NCI-H526 treated with DMSO at 0.1 percent for 48 hours (cell line): ENCODE measurements at regions not wholly inside any gene's neighbourhood (a gene's known extent, or its start where the extent isn't known, plus 50 kb on each side); places are given as distances from the start of the nearest gene placed in this dataset.

Experiments used
- DNase-seq: peaks from one replicate; lab custom pipeline; 2025; lab: John Stamatoyannopoulos, UW

DNA sequence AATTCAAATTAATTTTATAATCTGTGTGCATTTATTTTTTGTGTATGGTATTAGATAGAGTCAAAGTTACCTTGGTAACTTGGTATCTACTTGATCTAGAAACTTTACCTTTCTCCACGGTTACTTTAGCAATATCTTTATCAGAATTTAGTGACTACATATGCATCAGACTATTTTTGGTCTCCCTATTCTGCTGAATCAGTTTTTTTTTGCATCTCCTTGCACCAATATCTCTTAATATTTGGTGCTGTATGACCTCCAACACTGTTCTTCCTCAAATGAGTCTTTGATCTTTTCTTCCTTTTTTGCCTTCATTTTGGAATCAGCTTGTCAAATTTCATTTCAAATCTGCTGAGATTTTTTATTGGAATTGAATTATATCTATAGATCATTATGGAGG is 828.2 kb upstream of the FOXG1 start:
- DNase-seq = no peak

DNA sequence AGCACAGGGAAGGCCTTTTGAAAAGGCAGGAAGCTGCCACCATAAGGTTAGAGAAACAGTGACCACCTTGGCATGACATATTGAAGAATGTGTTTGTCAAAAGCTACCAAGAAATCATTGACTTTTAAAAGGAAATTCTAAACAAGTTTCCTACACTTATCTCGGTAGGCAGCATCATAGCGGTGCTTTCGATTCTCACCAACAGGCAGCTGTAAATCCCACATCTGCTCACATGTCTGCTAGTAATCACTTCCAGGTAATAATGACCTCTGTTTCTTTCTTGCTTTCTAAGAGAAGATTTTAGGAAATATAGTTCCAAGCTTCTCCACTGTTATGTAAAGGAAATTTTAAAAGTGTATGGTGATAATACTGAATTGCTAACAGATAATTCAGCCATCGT is 821.1 kb upstream of the FOXG1 start:
- no peak for DNase-seq

DNA sequence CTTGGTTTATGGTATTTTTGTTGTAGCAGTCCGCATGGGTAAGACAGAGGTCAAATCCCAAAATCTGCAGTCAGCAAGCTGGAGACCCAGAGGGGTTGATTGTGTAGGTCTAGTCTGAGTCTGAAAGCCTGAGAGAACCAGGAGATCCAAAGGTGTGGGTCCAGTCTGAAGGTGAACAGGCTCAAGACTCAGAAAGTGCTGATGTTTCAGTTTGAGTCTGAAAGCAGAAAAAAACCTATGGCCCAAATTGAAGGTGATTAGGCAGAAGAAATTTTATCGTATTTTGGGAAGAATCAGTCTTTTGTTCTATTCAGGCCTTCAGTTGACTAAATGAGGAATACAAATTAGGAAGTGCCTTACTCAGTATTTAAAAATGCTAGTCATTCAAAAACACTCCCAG is 807.8 kb upstream of the FOXG1 start:
- DNase-seq = no peak

DNA sequence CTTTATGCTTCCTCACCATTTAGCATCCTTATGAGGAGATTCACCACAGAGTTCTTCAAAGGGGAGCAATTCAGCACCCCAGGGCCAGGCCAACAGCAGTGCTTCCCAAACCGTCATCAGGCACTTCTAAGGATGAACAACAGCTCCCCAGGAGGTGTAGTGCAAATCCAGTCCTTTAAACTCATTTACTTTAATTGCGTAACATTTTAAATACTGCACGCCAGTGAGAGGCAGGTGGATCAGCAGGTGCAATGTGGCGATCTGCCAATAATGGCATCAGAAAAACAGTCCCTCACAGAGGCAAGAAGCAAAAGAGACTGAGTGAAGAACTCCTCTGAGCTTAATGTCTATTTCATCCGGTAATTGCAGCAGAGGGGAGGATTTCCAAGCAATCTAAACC is 770.9 kb upstream of the FOXG1 start:
- DNase-seq = no peak

DNA sequence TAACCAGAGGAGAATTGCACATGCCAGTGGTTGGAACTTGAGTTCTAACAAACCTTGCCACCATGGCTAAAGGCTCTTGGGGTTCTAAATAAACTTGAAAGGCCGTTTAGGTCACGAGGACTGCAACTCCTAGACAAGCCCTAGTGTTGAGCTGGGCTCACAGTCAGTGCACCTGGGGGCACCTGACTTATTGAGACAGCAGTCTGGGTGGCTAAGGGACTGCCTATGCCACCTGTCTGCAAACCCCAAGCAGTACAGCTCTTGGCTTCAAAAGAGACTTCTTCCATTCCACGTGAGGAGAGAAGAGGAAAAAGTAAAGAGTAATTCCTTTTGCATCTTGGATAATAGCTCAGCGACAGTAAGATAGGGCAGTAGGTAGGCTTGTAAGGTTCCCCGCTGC is 765.6 kb upstream of the FOXG1 start:
- DNase-seq = no peak

DNA sequence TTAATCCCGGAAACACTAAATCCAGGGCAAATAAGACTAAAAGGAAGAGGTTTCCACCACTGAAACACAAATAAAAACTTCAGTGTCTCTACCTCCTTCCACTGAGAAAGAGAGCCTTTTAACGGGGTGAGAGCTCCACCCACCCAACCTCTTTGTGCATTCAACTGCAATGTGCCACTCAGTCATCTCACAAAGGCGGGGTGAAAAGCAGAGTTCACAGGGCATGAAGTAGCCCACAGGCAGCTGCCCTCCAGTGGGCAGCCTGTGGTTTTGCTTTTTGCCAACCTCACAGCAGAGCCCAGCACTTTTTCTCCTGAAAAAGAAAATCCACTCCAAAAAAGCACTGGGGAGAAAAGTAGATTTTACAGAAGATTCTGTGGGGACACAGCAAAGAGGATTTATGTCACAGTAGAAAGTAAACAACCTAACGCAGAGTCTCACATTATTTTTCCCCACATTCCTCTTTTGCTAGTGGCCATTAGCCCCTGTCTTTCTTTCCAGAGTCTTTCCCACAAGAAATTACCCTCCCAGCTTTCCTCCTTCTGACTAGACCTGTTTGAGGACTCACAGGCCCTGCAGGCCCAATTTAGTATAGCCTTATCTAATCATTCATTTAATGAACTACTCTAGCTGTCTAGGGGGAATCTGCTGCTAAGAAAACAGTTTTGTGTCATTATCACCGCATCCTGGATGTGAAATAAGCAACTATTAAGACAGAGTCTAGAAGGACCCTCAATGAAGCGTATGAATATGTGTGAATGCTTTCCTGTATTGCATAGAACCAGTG is 753.8 kb upstream of the FOXG1 start:
- DNase-seq = no peak

DNA sequence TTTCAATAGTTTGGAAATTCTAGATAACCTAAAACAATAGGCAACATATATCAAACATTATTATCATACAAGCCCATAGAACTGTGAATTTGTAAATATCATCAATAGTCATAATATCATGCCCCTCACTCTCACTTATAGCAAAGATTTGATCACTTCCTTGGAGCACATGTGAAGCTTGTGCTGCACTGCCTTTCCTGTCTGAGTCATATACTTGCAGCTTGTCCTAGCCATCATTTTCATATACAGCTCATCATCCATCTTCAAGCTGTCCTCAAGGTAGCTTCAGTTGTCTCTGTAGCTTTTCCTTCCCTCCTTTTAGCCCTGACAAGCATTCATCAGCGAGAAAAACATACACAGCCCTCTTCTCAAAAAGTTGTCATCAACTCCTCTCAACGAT is 746.5 kb upstream of the FOXG1 start:
- DNase-seq = no peak

DNA sequence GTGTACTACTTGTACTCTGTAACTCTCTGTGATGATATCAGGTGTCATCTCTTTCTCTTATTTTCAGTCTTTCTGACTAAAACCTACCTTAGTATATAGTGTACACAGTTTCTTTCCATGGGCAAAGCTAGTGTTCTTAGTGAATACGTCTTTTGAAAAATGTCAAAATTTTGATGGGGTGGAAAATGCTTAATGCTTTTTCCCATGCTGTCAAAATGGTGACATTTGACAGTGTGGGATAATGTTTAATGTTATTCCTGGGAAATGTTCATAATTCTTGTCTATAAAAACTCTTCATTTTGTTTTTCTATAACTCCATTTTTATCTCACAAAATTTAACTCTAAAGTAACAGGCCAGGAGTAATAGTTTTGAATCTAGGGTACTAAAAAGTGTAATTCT is 742.7 kb upstream of the FOXG1 start:
- DNase-seq = no peak

DNA sequence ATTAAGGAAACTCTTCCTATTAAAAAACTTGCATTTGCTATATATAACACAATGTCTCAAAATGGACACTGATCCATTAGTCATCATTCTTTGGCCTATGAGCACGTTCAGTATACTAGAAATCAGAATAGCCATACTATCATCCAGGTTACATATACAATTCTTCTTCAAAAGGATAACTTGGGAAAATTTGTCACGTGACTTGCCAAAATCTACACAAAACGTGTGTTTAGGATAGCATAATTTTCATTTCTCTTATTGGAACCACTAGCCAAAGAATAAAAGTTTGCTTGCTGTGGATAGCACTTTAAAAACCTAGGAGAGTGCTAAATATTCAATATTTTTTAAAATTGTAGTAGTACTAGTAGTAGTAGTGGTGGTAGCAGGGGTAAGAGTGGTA is 714.3 kb upstream of the FOXG1 start:
- DNase-seq = no peak

DNA sequence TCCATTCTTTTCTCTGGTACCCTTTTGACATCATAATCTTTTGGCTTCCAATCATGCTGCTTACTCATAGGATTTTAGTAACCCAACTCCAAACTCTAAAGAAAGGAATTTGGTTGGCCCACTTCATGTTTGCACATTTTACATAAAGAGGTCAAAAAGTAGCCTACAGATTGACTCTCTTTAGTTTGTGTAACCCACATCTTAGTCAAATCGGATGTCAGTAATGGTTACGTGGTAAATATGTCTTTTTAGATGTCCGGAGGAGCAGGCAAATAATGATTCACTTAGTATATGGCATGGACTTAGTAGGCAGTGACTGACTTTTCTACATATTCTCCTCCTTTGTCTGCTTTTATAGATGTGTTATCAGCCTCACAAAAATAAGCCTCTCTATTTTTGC is 711.6 kb upstream of the FOXG1 start:
- DNase-seq = no peak

DNA sequence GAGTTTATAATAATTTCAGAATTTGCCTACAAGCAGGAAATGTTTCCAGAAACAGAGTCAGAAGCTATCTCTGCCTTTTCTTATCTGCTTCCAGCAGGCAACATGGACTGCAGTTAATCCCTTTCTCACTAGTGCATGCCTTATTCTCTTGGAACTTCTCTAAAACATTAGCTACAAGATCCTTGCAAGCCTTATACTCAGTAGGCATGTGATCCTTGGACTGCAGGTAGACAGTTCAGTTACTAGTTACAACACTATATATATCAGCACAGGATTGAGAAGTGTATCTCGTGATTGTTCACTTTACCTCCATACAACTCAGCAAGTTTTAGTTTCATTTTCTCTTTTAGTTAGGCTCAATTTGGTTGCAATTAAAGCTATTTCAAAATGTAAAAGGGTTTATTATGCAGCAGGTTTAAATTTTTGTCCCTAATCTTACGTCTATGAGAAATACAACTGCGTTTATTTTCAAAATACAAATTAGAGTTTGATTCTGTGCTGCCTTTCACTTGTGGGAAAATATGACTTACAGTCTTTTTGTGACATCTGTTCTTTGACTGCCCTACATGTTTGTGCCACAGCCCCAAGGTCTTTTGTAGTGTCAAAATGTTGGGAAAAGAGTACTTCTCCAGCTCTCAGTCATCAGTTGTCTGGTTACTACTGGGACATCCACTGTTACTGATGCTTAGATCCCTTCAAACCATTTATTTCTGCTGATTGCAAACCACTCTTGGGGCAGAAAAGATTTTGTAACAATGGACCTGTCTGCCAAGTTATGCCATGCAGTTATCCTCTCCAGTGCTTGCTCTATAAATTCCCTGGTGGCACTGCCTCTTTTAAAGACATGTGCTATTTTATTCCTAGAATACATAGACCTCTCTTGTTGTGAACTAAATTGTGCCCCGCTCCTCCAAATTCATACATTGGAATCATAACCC is 709.0 kb upstream of the FOXG1 start:
- no peak for DNase-seq

DNA sequence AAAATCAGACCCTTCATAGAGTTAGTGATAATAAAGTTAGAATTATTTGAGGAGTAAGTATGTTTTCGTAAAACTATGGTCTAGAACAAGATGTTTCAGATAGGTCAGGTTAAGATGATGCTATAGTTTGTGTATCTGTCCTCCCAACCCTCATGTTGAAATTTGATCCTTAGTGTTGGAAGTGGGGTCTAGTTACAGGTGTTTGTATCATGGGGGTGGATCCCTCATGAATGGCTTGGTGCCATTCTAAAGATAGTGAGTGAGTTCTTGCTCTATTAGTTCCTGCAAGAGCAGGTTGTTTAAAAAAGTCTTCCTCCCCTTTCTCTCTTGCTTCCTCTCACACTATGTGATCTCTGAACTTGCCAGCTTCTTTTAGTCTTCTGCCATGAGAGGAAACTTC is 707.3 kb upstream of the FOXG1 start:
- DNase-seq = no peak

DNA sequence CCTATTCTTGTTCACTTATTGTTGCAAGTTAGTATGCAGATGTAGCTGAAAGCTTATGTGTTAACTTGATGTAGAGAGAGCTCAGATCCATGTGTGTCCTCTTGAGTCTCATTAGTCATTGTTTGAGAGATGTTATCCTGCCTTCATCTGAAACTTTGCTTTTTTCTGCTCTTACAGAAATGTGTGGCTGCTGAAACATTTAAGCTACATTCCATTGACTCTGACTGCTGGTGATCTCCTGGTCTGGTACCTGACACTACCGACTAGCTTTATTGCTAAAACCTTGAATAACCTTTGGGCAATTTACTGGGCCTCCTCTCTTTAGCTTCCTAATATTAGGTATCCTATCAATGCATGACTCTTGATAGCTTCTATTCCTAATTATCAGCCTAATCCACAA is 705.6 kb upstream of the FOXG1 start:
- DNase-seq = no peak

DNA sequence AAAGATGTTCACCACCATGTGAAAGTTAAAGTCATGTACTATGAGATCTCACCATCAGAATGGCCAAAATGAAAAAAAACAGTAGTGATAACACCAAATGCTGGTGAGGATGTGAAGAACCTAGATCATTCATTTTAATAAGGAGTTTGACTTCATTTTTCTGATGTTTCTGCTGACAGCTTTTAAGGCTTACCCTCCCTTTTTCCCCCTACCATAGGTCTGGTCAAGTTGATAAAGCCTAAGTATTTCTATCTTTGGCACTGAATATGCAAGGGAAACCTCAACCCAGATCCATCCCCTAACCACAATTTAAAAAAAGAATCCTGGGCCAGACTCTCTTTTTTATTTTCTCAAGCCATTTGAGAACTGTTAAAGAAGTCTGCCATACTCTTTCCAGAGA is 689.6 kb upstream of the FOXG1 start:
- no peak for DNase-seq

DNA sequence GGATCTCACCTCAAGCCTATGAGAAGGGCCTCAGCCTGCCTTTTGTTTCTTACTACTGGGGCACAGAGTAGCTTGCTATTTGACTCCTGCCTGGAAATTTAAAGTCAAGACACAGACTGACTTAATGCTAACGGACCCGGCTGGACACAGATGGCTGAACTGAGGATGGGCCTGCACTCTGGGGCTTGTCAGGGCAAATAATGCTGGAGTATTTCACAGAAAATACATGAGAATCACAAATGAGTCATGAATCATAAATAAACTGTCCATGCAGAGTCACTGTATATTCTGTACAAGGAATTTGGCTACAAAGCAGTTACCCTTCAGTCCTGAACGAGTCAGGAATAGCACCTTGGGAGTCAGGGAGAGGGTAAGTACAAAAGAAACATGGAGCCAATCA is 683.2 kb upstream of the FOXG1 start:
- no peak for DNase-seq

DNA sequence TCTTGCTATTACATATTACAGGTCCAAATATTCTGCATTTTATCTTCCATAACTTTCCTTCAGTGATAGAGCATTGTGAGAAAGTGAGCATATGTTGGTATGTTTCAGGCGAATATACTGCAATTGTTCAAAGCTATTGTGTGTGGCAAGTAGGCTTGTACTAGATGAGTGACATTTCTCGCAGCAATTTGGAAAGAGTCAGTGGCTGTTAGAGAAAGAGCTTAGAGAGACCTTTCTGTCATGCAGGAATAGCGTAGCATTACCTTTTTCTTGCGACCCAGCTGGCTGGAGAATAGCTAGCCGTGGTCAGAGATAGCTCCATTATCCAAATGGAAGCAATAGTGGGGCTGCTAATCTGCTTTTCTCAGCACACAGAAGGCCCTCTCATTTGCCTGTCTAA is 678.5 kb upstream of the FOXG1 start:
- no peak for DNase-seq

DNA sequence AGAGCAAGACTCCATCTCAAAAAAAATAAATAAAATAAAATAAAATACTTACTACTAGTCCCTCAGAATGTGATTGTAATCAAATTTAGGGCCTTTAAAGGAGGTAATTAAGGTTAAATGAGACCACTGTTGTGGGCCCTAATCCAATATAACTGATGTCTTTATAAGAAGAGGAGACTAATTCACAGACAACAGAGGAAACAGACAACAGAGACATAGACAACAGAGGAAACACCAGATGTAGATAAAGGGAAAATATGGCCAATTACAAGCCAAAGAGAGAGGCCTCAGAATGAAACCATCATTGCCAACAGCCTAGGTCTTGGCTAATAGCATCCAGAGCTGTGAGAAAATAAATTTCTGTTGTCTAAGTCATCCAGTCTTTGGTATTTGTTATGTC is 669.0 kb upstream of the FOXG1 start:
- no peak for DNase-seq

DNA sequence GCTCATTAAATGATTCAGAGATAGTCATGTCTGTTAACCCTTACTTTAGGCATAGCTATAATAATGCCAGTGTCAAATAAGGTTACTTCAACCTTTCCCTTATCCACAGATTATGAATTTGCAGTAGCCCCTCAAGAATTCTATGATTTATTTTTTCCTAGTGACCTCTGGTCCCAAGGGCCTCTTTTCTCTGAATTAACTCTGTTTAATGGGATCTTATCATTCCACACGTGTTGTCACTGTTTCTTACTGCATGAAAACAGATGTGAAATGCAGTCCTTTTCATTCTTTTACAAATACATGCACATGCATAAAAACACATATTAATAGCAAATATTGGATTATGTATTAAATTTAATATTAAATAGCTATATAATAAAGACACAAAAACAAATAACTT is 667.7 kb upstream of the FOXG1 start:
- no peak for DNase-seq

DNA sequence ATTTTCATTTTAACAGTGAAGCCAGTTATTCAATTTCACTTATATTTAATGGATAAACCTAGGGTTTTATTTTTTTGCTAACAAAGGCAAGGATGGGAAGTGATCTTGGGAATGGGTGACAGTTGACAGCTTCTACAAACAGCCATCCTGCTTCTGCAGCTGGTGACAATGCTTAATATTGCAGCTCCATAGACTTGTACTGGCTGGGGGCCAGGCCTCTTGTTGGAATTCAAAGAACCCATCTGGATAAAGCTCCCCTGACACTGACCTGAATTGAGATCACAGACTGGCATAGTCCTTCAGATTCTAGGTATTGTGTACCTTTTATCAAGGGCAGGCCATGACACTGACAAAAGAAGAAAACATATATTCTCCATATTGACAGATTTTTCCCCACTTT is 664.6 kb upstream of the FOXG1 start:
- no peak for DNase-seq

DNA sequence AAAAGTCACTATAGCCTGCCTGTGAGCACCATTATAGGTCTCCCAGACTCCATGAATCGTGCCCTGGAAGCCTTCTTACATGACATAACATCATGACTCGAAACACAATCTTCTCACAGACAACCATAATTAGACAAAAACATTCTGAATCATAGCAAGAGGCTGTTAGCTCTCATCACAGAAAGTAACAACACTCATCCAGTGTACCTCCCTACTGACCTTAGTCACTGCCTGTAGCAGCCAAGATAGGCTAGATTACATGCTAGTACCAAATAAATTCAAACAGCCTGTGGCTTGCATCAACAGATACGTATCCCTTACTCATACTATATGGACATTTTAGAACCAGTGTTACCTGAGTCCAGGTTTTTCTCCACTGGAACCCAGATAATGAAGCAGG is 663.8 kb upstream of the FOXG1 start:
- no peak for DNase-seq

DNA sequence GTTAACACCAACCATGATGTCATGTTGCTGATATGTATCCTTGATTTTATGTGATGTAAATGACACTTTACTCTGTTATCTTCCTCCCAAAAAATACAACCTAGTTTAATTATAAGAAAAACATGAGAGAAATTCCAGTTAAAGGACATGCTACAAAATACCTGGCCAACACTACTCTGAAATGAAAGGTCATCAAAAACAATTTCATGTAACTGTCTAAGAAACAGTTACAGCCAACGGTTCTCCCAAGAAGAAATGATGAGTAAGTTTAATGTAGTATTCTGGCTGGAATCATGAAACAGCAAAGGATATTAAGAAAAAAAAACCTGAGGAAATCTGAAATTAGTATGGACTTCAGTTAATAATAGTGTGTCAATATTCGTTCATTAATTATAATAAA is 653.3 kb upstream of the FOXG1 start:
- no peak for DNase-seq

DNA sequence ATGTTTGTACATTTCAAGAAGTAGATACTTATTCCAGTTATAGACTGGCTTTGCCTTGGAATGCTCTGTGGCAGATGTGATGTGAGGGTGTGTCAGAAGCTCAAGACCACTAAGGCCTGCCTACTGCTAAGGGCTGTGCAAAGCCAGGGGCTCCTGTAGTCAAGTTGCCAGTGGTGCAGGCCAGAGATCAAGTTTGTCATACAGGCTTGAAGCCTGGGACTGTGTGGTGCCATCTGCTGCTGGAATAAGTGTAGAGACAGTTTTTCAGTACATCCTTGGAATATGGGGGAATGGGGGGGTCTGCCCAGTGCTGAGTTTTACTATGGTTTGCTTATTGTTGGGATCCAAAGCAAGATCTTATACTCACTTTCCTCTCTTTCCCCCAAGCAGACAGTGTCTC is 649.9 kb upstream of the FOXG1 start:
- DNase-seq = no peak

DNA sequence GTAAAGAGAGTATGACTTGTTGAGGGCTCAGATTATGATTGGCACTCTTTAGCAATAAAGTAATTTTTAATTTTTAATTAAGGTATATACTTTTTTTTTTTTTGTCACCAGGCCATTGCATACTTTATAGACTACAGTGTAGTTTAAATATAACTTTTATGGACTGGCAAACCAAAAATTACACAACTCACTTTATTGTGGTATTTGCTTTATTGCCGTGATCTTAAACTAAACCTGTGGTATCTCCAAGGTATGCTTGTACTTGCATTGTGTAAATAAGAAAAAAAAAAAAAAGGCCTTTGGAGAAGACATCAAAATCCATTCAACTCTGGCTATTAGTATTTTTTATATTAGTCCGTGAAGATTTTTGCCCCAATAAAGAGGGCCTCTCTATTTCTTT is 646.7 kb upstream of the FOXG1 start:
- no peak for DNase-seq

DNA sequence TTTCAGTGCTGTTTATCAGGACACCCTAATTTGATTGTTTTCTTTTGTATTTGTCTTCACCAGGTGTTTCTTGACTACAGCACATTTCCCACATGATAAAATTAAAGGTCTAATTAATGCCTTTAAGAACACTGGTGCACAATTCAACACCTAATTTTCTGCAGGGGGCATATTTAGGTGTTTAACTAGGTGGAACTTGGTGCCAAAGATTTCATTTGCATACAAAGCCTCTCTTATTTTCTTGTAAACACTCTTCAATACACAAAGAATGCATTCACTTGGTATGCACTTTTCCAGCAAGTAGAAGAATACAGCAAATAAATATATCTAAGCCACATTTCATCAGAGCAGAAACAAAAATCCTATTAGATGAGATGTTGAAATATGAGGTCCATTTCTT is 646.2 kb upstream of the FOXG1 start:
- DNase-seq = no peak
